ENCODE measurements at regions not wholly inside any gene's neighbourhood (a gene's known extent, or its start where the extent isn't known, plus 50 kb on each side); places are given as distances from the start of the nearest gene placed in this dataset.

DNA sequence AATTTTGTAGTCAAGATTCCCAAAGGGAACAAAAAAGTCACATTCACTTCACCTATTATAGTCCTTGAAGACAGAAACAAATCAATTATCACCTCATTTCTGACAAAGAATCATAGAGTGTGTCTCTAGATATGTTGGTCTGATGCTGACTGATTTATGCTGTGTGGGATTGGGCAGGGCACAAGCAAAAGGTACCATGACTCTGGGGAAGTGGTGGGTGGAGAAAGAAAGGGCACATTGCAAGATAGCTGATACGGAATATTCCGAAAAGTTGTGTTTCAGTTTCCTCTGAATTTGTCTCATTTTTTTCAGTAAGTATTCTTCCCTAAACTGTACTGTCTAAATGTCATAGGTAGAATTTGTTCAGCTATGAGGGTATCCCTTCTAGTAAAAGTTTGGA is 268.0 kb downstream of the MREG start:
- TF ChIP-seq POLR2AphosphoS5 (IDR thresholded peaks at IDR 0.05; ENCODE audit: low read depth), result no peak
- TF ChIP-seq, protein P1, sequence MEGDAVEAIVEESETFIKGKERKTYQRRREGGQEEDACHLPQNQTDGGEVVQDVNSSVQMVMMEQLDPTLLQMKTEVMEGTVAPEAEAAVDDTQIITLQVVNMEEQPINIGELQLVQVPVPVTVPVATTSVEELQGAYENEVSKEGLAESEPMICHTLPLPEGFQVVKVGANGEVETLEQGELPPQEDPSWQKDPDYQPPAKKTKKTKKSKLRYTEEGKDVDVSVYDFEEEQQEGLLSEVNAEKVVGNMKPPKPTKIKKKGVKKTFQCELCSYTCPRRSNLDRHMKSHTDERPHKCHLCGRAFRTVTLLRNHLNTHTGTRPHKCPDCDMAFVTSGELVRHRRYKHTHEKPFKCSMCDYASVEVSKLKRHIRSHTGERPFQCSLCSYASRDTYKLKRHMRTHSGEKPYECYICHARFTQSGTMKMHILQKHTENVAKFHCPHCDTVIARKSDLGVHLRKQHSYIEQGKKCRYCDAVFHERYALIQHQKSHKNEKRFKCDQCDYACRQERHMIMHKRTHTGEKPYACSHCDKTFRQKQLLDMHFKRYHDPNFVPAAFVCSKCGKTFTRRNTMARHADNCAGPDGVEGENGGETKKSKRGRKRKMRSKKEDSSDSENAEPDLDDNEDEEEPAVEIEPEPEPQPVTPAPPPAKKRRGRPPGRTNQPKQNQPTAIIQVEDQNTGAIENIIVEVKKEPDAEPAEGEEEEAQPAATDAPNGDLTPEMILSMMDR (IDR thresholded peaks at IDR 0.05; ENCODE audit: insufficient read depth, low read length), result no peak
- TF ChIP-seq, protein P2, sequence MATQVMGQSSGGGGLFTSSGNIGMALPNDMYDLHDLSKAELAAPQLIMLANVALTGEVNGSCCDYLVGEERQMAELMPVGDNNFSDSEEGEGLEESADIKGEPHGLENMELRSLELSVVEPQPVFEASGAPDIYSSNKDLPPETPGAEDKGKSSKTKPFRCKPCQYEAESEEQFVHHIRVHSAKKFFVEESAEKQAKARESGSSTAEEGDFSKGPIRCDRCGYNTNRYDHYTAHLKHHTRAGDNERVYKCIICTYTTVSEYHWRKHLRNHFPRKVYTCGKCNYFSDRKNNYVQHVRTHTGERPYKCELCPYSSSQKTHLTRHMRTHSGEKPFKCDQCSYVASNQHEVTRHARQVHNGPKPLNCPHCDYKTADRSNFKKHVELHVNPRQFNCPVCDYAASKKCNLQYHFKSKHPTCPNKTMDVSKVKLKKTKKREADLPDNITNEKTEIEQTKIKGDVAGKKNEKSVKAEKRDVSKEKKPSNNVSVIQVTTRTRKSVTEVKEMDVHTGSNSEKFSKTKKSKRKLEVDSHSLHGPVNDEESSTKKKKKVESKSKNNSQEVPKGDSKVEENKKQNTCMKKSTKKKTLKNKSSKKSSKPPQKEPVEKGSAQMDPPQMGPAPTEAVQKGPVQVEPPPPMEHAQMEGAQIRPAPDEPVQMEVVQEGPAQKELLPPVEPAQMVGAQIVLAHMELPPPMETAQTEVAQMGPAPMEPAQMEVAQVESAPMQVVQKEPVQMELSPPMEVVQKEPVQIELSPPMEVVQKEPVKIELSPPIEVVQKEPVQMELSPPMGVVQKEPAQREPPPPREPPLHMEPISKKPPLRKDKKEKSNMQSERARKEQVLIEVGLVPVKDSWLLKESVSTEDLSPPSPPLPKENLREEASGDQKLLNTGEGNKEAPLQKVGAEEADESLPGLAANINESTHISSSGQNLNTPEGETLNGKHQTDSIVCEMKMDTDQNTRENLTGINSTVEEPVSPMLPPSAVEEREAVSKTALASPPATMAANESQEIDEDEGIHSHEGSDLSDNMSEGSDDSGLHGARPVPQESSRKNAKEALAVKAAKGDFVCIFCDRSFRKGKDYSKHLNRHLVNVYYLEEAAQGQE (IDR thresholded peaks at IDR 0.05; ENCODE audit: insufficient replicate concordance, low read depth), result no peak

Data from HL-60 (cell line).